ENCODE measurements at regions not wholly inside any gene's neighbourhood (a gene's known extent, or its start where the extent isn't known, plus 50 kb on each side); places are given as distances from the start of the nearest gene placed in this dataset.

DNA sequence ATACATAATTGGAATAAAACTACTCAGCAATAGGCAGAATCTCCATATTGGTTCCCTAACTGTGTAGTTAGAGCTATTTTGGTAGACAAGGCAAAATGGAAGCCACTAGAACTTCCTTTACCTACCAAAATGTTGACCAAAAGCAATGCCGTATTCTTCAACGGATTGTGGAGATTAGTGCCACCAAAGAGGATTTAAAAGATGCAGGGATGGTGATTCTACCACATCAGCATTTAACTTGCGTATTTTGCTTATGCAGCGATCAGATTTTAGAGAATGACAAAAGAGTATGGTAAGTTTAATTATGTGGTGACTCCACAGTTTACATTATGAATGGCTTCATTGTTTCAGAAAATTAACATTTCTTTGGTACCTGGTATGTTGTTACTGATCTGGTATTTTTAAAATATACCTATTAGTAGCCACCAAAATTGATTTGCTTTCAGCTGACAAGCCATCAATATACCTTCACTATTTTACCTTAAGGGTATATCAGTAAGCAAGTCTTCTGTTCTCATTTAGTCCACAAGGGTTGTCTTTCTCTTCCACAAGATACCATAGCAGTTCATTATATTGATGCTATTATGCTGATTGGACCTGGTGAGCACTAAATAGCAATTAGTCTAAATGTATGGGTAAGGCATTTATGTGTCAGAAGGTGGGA lies 1910.7 kb upstream of the PRR20A start:
- DNase-seq (ENCODE audit: low read depth, low spot score) = no peak

DNA sequence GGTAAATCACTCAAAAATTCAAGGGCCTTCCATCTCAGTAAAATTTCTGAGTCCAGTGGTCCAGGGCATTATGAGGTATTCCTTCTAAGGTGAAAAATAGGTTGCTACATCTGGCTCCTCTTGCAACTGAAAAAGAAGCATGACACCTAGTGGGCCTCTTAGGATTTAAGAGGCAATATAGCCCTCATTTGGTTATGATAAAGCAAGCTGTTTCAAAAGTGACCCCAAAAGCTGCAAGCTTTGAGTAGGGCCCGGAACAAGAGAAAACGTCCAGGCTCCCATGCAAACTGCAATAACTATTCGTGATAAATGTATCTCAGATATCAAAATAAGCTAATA lies 1910.2 kb upstream of the PRR20A start:
- peak; percentile 28 for DNase-seq (ENCODE audit: low read depth, low spot score)

DNA sequence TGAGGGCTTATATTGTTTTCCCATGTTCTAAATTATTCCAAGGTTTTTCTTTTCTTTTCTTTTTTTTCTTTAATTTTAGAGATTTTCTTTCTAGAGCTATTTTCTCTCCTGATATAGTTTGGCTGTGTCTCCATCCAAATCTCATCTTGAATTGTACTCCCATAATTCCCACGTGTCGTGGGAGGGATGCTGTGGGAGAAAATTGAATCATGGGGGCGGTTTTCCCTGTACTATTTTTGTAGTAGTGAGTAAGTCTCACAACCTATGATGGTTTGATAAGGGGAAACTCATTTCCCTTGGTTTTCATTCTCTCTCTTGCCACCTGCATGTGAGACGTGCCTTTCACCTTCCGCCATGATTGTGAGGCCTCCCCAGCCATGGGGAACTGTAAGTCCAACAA lies 1906.4 kb upstream of the PRR20A start:
- no peak for DNase-seq (ENCODE audit: low read depth, low spot score)

DNA sequence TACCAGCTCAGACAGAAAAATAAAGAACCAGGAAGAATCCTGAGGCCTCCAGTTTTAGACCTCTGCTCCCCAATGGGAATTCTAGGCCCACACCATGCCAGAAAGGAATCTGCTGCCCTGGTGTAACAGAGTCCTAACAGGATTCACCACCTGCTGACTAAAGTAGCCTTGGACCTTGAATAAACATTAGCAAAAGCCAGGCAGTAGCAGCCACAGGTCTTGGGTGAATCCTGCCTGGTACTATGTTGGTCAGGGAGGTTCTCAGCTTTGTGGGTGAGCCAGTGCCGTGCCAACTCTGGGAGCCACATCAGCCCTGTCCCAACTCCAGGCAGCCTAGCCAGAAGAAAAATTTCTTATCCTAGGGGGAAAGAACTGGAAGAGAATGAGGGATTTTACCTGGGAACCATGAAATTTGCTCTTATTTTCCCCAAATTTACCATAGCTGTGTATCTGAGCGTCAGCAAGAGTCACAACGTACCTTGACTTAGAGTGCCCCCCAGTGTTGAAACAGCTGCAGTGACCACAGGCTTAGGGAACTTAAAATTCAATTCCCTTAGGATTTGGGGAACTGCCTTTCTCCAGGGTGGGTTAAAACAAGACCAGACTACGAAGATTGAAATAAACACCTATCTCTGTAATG lies 1895.6 kb upstream of the PRR20A start:
- no peak for DNase-seq (ENCODE audit: low read depth, low spot score)

DNA sequence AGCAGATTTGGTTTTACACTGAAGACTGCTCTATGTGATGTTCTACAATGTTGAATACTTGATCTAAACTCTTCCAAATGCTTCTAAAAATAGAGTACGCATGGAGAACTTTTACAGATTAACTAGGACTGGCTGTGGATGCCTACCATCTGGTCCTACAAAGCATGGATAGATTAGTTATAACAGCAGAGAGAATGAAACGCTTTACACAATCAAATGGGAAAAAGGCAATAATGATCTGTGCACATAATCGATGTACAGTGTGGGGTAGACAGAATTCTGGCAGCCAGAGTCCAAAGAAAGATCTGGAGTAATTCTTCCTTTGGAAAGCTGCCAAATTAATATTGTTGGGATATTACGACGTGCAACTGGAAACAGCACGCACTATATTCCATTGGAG lies 1885.5 kb upstream of the PRR20A start:
- no peak for DNase-seq (ENCODE audit: low read depth, low spot score)

DNA sequence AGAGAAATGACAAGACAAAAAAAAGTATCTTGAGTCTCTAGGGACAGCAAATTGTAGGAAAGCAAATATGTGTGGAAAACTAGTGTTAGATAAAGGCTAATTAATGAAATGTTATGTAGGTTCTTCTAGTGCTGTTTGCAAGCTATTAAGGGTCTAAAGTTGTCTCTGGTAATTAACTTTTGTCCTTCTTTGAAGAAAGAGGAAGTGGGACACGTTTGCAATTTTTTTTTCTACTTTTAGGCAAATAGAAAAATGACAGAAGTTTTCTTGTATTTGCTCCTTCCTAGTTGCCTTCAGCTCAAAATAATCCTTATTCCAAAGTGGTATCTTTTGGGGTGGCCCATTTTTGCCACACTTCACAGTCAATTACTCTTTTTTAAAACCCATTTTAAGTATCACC lies 1877.7 kb upstream of the PRR20A start:
- DNase-seq (ENCODE audit: low read depth, low spot score) = no peak

DNA sequence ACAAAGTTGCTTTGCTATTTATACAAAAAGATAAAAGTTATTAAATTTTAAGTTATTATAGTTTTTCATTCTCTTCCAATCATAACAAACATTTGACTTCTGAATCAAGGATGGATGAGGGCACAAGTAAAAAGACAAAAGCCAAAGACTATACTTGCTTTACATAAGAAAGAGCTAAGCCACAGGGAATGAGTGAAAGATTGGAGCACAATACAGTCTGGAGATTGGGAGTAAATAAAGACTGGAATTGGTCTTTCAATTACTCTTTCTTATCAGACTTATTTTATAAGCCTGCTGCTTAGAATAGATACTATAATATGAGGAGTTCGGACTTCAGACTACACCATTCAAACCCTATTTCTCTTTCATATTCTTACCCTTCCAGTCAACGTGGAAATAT lies 1874.1 kb upstream of the PRR20A start:
- no peak for DNase-seq (ENCODE audit: low read depth, low spot score)

DNA sequence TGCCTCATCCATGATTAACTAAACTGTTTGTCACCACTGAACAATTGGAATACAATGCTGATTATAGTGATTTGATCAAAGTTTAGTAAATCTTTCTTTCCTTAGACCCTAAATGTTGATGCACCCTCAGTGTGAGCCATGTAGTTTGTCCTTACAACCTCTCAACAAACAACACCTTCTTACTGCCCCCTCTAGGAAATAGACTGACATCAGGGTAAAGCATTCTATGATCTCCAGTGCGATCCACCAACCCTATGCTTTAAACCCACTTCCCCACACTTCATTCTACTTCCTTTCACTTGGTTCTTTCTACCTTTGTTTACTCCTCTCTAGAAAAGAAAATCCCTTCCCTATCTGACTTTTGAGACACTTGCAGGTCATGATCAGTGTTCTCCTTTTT lies 1842.5 kb upstream of the PRR20A start:
- no peak for DNase-seq (ENCODE audit: low read depth, low spot score)

DNA sequence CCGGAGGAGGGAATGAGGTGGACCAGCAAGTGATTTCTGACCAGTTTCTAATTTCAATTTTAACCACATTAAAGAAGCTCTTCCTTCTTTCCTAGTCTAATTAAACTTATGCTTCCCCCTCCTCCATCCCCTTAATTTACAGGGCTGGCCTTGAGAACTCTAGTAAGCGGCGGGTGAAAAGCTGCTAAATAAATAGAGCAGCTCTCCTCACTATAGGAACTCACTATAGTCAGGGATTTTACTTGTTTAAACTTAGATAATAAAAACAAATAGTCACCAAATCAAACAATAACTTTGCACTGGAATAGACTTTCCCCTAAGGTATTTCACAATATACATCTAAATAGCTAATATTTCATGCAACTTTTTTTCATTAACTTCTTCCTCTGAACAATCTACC lies 1838.2 kb upstream of the PRR20A start:
- DNase-seq (ENCODE audit: low read depth, low spot score) = no peak

DNA sequence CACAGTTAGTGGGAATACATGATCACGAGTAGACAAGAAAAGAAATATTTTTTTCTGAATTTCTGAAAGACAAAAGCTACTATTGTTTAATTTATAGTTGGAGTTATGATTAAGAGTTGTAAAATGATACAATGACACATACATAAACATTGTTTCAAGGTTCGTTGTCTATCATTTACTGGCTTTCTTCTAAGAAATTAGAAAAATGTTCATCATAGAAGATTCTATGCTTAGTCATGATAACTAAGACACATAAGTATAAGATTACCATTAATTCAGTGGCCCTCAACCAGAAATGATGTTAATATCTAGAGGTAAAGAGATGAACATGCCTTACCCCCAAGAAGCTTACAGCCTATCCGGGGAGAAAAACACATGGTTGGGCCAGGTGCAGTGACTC lies 1832.8 kb upstream of the PRR20A start:
- no peak for DNase-seq (ENCODE audit: low read depth, low spot score)

DNA sequence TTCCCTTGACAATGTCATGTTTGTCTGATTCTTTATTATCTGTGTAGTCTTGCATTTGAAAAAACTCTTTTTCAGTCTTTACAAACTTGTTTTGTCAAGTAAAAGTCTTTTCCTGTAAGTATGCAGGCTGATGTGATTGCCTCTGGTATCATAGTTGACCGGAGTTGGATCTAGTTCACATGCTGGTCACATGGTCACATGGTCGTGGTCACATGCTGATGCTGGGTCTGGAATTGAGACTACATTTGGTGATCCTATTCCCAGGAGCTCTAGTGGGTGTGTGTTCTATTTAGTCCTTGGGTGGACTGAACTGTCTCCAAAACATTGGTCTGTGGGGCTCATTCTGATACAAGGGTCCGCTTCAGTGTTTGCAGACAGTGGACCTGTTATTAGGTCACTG lies 1798.8 kb upstream of the PRR20A start:
- no peak for DNase-seq (ENCODE audit: low read depth, low spot score)

DNA sequence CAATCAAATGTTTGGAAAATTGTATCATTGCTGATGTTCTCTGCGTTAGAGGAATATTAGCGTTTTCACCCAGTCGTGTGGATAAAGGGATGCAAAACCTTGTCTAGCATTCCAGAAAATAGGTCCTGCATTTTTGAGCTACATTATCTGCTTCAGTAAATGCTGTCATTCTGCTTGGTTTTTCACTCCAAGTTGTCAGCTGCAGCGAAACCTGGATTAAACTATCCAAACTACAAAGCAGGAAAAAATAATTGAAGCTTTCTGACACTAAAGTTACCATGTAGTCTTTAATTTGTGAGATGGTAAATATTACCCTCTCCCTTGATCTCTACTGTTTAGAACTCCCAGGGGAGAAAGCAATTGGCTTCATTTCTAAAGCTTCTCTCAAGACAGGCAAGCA lies 1795.5 kb upstream of the PRR20A start:
- no peak for DNase-seq (ENCODE audit: low read depth, low spot score)

DNA sequence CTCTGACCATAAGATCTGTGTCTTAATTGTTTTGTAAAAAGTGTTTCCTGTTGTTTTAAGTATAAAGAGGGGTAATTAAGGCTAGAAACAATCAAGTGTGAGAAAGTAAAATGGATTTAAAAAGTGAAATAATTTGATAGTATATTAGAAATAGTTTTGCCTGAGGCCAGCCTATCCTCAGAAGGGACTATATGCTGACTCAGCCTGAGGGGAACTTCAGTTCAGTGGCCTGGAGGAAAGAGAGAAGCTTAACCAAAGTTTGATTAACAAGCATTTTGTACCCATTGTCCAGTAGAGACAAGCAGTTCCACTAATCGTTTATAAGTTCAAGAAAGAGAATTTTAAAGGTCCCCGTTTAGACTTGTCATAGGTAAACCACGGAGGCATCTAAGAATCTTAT lies 1793.2 kb upstream of the PRR20A start:
- DNase-seq (ENCODE audit: low read depth, low spot score) = no peak

DNA sequence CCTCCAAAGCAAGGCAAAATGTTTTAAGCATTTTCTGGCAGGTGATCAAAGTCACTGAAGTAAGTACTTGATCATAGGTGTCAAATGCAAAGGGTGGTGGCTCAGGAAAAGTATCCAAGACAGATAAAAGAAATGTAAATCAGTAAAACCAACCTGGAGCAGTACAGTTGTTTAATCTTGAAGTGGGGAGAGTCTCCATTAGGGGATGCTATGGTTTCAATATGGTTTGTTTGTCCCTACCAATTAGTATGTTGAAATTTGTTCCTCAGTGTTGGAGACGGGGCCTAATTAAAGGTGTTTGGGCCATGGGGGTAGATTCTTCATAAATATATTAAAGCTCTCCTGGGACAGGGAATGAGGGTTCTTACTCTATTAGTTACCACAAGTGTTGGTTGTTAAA lies 1781.7 kb upstream of the PRR20A start:
- DNase-seq (ENCODE audit: low read depth, low spot score) = no peak

DNA sequence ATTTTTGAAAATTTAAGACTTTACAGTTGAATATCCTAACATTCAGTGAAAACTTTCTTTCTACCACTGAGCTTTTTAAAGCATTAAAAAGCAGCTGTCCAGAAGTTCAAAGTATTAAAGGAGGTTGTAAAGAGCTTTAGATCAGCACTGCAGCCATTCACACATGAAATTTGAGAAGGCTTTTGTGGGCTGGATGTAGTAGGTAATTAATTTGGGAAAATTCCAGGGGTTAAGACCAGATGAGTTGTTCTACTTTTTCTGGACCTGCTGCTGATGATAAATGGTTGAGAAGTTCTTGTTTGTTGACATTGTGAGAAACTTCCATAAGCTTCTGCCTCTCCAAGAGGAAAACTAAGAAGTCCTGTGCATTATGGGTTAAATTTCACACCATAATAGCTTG lies 1779.6 kb upstream of the PRR20A start:
- no peak for DNase-seq (ENCODE audit: low read depth, low spot score)

DNA sequence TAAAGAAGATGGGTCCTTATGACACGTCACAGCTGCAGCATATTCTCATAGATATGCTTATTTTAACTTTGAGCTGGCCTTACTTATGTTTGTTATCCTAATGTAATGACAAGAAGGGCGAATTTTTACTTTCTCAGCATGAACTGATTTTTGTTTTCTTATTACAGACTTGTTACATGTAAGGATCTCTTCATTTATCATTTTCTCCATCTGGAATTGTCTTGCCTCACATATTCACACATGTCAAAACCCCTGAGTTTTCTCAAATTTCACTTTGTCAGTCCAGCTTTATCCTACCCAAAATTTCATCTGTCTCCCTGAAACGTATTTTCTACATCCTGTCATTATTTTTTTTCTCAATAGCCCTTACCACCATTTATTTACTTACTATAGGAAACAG lies 1774.0 kb upstream of the PRR20A start:
- no peak for DNase-seq (ENCODE audit: low read depth, low spot score)

DNA sequence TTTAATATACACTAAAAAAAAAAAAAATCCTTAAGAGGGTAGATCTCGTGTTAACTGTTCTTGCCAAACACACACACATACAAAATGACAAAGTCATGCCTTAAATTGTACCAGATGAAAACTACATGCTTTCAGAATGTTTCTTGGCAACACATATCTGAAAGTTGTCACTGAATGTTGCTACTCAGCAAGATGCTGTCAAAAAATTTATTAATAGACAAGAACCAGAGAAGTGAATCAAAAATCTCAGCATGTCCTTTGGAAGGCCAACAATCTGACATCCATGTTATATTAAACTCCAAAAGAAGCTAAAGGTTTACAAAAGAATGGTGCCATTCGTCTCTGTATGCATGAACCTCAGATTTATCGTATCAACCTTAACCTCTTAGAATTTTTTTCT lies 1746.2 kb upstream of the PRR20A start:
- DNase-seq (ENCODE audit: low read depth, low spot score) = no peak

DNA sequence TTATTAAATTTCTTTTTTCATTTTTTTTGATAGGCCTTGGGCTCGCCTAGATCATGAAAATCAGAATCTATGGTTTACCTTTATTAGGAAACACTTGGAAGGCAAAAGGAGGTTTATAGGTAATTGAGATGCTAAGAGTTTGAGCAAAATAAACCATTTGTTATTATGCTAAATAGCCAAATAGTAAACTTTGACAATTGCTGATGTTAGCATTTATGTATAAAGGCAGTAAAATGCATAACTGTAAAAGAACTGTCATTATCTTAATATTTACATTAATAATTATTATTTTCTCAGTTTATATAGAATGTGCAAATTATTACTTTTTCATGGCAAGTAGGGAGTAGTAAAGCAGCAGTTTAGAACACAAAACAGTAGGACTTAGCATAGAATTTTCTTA lies 1737.8 kb upstream of the PRR20A start:
- no peak for DNase-seq (ENCODE audit: low read depth, low spot score)

DNA sequence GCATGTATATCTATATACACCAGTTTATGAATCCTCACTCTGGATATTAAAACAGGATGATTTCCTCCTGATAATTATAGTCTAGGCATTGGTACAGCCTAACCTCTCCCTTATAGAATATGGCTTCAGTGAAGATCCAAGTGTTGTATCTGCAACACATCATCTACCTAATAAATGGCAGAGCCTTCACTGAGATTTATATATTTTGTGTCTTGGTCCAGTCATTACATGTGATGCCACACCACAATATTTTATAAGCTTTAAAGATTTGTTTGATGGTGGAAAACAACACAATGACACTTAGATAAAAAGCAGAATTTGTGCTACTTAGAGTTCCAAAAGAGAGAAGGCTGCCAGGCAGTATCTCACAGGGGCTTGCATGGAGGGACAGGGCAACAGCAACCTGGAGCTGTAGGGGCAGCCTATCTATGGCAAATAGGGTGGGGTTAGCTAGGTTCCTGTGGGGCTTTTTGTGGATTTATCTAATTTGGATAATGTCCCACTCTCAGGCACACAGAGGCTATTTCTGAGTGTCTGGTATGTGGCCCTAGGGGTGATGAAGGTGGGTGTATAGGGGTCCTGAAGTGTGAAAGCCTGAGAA lies 1736.7 kb upstream of the PRR20A start:
- no peak for DNase-seq (ENCODE audit: low read depth, low spot score)

DNA sequence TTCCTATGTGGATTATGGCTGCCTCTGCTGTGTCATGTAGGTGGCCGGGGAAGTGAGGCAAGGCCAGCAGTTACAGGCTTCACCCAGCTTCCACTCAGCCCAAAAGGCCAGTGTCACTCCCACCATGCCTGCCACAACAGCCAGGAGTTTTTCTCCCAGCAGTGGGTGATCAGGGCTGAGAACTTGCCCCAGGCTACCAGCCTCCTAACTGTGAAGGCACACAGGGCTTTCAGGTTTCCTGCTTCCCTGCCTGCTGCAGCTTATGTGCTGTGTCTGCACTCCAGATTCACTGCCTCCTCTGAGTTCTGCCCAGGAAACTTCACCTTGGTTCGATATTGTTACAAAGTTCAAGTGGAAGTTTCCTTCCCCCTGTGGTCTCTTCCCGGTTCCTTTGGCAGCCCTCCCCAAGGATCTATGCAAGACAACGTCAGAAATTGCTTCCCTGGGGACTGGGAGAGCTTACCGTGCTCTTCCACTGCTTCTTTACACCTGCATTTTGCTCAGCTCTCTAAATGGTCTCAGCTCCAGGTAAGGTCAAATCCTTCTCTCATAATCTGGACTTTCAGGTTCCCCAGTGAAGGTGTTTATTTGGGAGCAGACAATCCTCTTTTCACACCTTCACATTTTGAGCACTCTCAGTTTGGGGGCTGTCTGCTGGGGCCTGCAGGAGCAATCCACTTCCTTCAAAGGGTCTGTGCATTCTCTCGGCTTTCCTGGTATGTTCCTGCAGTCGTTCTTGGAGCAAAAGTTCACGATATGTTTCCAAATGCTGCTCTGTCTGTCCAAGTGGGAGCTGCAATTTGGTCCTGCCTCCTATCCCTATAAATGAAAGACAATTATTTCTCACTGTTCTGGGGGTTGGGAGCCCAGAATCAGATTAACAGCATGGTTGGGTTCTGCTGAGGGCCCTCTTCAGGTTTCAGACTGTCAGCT lies 1730.1 kb upstream of the PRR20A start:
- no peak for DNase-seq (ENCODE audit: low read depth, low spot score)

DNA sequence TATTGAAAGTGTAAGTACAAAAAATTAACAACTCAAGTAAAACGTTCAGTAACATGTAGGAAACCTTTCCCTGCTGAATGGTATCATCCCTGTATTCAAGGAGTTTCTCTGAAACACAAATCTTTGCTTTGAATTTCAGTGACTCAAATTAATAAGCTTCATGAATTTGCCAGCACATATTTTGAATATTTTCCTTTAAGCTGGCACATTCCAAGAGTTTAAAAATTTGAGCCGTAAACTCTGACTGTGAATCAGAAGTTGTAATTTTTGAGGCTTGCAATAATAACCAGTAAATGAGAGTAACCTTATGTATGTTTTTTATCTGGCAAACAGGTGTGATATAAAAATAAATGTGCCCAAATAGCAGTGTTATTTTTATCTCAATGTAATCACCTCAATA lies 1722.6 kb upstream of the PRR20A start:
- DNase-seq (ENCODE audit: low read depth, low spot score) = no peak

DNA sequence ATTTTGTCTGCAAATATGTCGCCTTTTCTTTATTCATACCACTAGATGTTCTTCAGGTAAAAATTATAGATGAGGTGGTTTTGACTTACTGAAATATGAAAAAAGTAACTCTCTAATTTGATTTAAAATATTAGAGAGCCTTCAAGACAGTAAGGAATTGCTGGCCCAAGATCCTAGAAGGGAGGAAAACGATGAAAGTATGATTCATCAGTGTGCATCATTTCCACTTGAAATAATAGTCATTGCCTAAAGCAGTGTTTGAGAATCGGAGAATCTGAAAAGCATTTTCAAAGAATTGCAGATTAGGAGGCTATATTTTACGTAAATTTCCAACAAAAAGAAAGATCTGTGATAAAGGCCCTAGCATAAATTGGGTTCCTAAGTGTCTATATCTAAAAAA lies 1707.9 kb upstream of the PRR20A start:
- no peak for DNase-seq (ENCODE audit: low read depth, low spot score)

DNA sequence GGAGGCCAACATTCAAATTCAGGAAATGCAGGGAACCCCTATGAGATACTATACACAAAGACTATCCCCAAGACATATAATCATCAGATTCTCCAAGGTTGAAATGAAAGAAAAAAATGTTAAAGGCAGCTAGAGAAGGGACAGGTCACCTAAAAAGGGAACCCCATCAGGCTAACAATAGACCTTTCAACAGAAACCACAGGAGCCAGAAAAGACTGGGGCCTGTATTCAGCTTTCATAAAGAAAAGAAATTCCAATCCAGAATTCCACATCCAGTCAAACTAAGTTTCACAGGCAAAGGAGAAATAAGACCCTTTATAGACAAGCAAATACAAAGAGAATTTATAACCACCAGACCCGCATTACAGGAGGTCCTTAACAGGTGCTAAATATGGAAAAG lies 1703.6 kb upstream of the PRR20A start:
- no peak for DNase-seq (ENCODE audit: low read depth, low spot score)
